GM18520 (cell line): ENCODE measurements at regions not wholly inside any gene's neighbourhood (a gene's known extent, or its start where the extent isn't known, plus 50 kb on each side); places are given as distances from the start of the nearest gene placed in this dataset.

Source experiments
- ATAC-seq: cut with Tn5 transposase; IDR thresholded peaks from one replicate; pipeline ENCODE4 v1.9.1; 2021; ENCODE audit not compliant: unreplicated experiment

- ATAC-seq: no peak
Measured at GRCh38 chr11:16448123-16448717, 91.9 kb upstream of the SOX6 start.

- ATAC-seq: no peak
Measured at GRCh38 chr11:16441461-16441860, 85.1 kb upstream of the SOX6 start.

GRCh38 chr11:16440136-16440535, 83.8 kb upstream of the SOX6 start:
- no peak for ATAC-seq

GRCh38 chr11:16434036-16434435, 77.7 kb upstream of the SOX6 start:
- ATAC-seq: no peak

GRCh38 chr11:16430674-16431073, 74.3 kb upstream of the SOX6 start:
- no peak for ATAC-seq

GRCh38 chr11:16421826-16422225, 65.5 kb upstream of the SOX6 start:
- no peak for ATAC-seq

GRCh38 chr11:16418428-16419097, 62.2 kb upstream of the SOX6 start:
- ATAC-seq: no peak

GRCh38 chr11:16412525-16413172, 56.3 kb upstream of the SOX6 start:
- ATAC-seq: peak; percentile 60

- no peak for ATAC-seq
Measured at GRCh38 chr11:16410479-16410878, 54.1 kb upstream of the SOX6 start.

- ATAC-seq: no peak
Measured at GRCh38 chr11:16408619-16409018, 52.3 kb upstream of the SOX6 start.

GRCh38 chr11:16406226-16406625, 49.9 kb upstream of the SOX6 start:
- no peak for ATAC-seq
